GM12875 (cell line): ENCODE measurements at regions not wholly inside any gene's neighbourhood (a gene's known extent, or its start where the extent isn't known, plus 50 kb on each side); places are given as distances from the start of the nearest gene placed in this dataset.

Experiments
- H3K4me3 ChIP-seq: one replicate; pipeline ENCODE4 v1.5.1; 2011; ENCODE audit warnings: low read depth, low read length, control low read depth
- TF ChIP-seq, protein P1 (sequence below): IDR thresholded peaks from 2 replicates; pipeline ENCODE4 v1.5.1; 2011; ENCODE audit warnings: low read depth, mild to moderate bottlenecking, control low read depth, inconsistent platforms, low read length, moderate library complexity, borderline replicate concordance; ENCODE audit not compliant: insufficient read depth

DNA sequence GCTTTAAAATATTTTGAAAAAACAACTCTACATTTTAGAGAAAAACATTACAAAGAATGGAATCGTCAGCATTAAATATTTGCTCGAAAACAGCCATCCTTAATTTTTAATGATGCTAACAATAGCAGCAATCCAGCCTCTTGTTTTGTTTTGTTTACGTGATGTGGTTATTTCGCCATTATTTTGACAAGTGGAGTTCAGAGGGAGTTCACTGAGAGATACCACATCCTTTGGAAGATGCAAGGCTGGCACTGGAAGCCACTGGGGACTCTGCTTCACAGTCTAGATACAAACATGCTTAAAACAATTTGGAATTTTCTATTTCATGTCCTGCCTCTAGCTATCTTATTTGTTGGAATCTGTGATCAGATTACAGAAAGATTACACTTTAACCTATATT is 556.3 kb downstream of the PCDH17 start:
- no peak overlapping the region for H3K4me3 ChIP-seq
- TF ChIP-seq, protein P1, sequence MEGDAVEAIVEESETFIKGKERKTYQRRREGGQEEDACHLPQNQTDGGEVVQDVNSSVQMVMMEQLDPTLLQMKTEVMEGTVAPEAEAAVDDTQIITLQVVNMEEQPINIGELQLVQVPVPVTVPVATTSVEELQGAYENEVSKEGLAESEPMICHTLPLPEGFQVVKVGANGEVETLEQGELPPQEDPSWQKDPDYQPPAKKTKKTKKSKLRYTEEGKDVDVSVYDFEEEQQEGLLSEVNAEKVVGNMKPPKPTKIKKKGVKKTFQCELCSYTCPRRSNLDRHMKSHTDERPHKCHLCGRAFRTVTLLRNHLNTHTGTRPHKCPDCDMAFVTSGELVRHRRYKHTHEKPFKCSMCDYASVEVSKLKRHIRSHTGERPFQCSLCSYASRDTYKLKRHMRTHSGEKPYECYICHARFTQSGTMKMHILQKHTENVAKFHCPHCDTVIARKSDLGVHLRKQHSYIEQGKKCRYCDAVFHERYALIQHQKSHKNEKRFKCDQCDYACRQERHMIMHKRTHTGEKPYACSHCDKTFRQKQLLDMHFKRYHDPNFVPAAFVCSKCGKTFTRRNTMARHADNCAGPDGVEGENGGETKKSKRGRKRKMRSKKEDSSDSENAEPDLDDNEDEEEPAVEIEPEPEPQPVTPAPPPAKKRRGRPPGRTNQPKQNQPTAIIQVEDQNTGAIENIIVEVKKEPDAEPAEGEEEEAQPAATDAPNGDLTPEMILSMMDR, result no peak

GRCh38 chr13:58190577-58190976 is 559.0 kb downstream of the PCDH17 start:
- TF ChIP-seq, protein P1, result no peak
- H3K4me3 ChIP-seq, result no peak overlapping the region

- TF ChIP-seq, protein P1, result no peak
- H3K4me3 ChIP-seq, result no peak overlapping the region
Measured at GRCh38 chr13:58191754-58192153, 560.2 kb downstream of the PCDH17 start.

GRCh38 chr13:58202099-58202498 is 570.6 kb downstream of the PCDH17 start:
- TF ChIP-seq, protein P1, result no peak
- no peak overlapping the region for H3K4me3 ChIP-seq

DNA sequence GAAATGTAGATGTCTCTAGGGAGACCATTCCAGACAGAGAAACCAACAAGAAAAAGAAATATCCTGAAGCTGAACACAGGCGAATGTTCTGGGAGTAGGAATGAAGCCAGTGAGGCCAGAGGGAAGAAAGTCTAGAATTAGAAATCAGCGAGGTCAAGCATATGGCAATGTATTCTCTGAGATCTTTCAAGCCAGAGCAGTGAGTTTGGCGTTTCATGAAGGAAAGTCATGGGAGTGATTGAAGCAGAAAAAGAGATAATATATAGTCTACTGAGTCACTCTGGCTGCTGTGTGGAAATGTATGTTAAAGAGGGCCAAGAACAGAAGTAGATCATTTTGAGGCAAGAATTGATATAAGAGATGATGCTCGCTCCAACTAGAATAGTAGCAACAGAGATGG is 576.0 kb downstream of the PCDH17 start:
- TF ChIP-seq, protein P1, result no peak

GRCh38 chr13:58235454-58235853 is 603.9 kb downstream of the PCDH17 start:
- H3K4me3 ChIP-seq, result no peak overlapping the region
- TF ChIP-seq, protein P1, result no peak

More for the DNA sequence above, 576.0 kb downstream of the PCDH17 start:
- H3K4me3 ChIP-seq, result no peak overlapping the region

- H3K4me3 ChIP-seq, result no peak overlapping the region
- TF ChIP-seq, protein P1, result no peak
Measured at GRCh38 chr13:58238972-58239773, 607.6 kb downstream of the PCDH17 start.
